ENCODE measurements at regions not wholly inside any gene's neighbourhood (a gene's known extent, or its start where the extent isn't known, plus 50 kb on each side); places are given as distances from the start of the nearest gene placed in this dataset.

DNA sequence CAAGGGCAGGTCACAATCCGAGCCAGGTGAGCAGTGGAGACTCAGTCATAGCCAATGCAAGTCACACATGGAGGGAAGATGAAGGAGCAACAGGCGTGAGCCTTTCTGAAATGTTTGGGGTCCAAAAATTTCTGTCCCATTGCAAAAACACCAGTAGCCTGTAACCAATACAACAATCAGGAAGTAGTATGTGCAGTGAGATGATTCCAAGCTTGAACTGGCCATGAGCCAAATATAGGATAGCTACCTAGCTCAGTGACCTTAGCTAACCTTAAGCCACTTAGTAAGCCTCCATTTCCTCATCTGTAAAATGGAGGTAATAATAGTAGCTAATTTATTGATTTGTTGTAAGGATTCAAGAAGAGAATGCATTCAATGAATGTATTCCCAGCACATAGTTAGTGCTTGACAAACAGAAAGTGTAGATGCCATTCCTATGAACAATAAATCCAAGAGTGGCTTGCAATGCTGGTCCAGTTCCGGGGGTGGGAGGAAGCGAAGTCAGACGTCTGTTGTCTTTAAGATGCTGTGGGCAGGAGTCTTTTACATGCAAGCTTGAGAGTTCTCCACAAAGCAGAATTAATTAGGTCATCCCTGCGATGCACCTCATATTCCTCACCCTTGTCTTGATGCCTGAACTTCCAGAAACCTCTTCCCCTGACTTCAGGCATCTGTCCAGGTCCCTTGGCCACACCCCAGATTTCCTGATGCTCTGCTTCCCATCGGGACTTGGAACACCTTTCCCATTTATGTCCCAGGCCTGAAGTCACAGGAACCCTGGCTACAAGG lies 195.7 kb upstream of the UBL3 start:
- H3K27ac Mint-ChIP-seq, result no peak overlapping the region

DNA sequence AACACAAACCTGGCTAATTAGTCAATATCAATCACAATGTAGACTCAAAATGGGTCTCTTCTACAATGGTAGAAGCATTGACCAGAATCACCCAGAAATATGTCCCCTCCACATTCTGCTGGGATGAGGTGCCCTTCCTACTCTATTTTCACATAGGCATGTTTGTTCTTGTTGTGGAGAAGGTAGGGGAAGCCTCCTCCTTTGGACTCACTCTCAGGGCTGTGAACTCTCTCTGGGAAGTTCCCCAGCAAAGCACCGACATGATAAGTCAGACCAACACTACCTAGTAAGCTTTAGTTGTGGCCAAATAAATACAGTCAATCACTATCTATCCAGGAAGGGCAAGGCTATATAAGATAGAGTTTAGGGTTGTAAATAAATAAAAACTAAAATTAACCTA lies 194.5 kb upstream of the UBL3 start:
- peaks cover 3% of the 10 kb centered on the region for H3K27me3 Mint-ChIP-seq
- no peaks in the 10 kb centered on the region for H3K36me3 Mint-ChIP-seq (ENCODE audit: low read depth)
- H3K4me1 Mint-ChIP-seq (ENCODE audit: low read depth), result peaks cover 16% of the 10 kb centered on the region
- no peak overlapping the region for H3K4me3 Mint-ChIP-seq
- H3K9me3 Mint-ChIP-seq, result no peaks in the 10 kb centered on the region
- no peak for DNase-seq
- no peak overlapping the region for H3K27ac Mint-ChIP-seq

More for the DNA sequence above, 195.7 kb upstream of the UBL3 start:
- H3K4me1 Mint-ChIP-seq (ENCODE audit: low read depth), result peaks cover 16% of the 10 kb centered on the region
- no peaks in the 10 kb centered on the region for H3K36me3 Mint-ChIP-seq (ENCODE audit: low read depth)
- no peak overlapping the region for H3K4me3 Mint-ChIP-seq
- H3K27me3 Mint-ChIP-seq, result no peaks in the 10 kb centered on the region
- DNase-seq, result no peak
- no peaks in the 10 kb centered on the region for H3K9me3 Mint-ChIP-seq

DNA sequence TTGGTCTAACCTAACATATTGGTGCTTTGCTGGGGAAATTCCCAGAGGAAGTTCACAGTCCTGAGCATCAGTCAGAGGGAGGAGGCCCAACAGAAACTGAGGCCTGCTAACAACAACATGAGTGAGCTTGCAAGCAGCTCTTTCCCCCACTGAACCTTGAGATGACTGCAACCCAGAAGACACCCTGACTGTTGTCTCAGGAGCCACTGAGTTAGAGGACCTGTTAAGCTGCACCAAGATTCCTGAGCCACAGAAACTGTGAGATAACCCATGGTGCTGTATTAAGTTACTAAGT lies 193.2 kb upstream of the UBL3 start:
- H3K4me1 Mint-ChIP-seq (ENCODE audit: low read depth), result peaks cover 16% of the 10 kb centered on the region
- H3K9me3 Mint-ChIP-seq, result no peaks in the 10 kb centered on the region
- no peaks in the 10 kb centered on the region for H3K36me3 Mint-ChIP-seq (ENCODE audit: low read depth)
- peaks cover 3% of the 10 kb centered on the region for H3K27me3 Mint-ChIP-seq
- no peak for DNase-seq
- no peak overlapping the region for H3K27ac Mint-ChIP-seq
- no peak overlapping the region for H3K4me3 Mint-ChIP-seq

DNA sequence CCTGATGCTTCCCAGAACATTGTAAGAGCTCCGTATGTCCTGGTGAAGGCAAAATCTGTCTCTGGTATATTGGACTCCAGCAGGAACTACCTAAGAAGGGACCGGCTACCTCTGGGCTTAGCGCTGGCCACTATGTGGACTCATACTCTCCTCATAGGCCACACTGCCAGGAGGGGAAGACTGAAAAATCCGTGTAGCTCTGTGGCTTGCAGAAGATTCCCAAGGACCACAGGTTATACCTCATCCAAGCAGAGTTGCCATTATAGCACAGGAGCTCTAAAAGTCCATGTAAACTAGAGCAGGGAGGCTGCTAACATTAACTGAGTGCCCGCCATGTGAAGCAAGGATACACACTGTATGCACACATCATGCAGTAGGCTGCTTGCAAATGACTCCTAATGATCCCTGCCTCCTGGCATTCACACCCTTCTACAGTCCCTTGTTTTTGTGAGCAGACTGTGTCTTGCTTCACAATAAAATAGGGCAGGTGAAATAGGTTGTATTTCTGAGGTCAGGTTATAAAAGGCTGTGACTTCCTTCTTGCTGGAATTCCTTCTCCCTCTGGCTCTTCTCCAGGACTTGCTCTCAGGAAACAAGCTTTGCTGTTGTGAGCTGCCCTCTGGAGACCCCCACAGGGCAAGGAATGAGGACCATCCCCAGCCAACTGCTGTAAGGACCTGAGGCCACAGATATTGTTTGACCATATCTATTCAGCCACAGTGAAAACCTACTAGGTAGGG lies 192.6 kb upstream of the UBL3 start:
- Mint-ChIP-seq H3K27me3 (peaks cover 3% of the 10 kb centered on the region), H3K4me3 (no peak overlapping the region), H3K36me3 (ENCODE audit: low read depth) (no peaks in the 10 kb centered on the region), H3K4me1 (ENCODE audit: low read depth) (peaks cover 15% of the 10 kb centered on the region), H3K27ac (no peak overlapping the region), H3K9me3 (no peaks in the 10 kb centered on the region)
- DNase-seq, result no peak

DNA sequence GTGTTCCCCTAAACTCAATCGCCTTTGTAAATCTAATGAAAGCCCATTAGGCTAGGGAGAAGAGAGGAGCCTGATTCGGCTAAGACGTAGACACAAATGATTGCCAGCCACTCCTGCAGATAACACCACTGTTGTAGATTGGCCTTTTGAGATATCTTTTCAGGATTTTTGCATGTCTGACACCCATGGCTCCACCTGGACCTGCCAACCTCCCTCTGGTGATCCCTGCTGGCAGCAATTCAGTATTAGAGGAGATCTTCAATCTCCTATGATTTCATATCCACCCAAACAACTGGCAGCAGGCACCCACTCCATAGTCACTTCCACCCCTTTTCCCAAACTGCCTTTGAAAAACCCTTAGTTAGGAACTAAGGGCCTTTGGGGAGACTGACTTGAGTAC lies 191.9 kb upstream of the UBL3 start:
- Mint-ChIP-seq H3K4me3 (no peak overlapping the region), H3K9me3 (no peaks in the 10 kb centered on the region), H3K27me3 (peaks cover 3% of the 10 kb centered on the region), H3K4me1 (ENCODE audit: low read depth) (peaks cover 8% of the 10 kb centered on the region), H3K36me3 (ENCODE audit: low read depth) (no peaks in the 10 kb centered on the region), H3K27ac (no peak overlapping the region)
- DNase-seq, result no peak

DNA sequence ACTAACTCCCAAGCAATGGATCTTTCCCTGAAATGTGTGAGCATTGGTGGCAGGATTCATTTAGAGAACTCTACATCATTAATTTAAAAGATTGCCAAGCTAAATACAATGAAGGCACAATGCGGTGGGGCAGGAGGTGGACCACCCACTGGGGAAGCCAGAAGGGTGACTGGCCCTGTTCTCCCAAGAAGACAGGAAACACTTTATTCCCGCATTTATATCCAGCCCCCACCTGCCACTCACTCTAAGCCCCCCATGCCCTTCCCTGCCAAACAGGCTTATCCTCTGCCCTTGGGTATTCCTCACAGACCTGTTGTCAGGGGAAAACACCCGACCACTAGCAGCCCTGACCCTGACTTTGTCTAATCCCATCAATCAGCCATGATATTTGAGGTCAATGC lies 189.1 kb upstream of the UBL3 start:
- no peaks in the 10 kb centered on the region for H3K36me3 Mint-ChIP-seq (ENCODE audit: low read depth)
- no peaks in the 10 kb centered on the region for H3K9me3 Mint-ChIP-seq
- no peak for DNase-seq
- no peaks in the 10 kb centered on the region for H3K4me1 Mint-ChIP-seq (ENCODE audit: low read depth)
- H3K4me3 Mint-ChIP-seq, result no peak overlapping the region
- no peak overlapping the region for H3K27ac Mint-ChIP-seq
- H3K27me3 Mint-ChIP-seq, result peaks cover 3% of the 10 kb centered on the region

DNA sequence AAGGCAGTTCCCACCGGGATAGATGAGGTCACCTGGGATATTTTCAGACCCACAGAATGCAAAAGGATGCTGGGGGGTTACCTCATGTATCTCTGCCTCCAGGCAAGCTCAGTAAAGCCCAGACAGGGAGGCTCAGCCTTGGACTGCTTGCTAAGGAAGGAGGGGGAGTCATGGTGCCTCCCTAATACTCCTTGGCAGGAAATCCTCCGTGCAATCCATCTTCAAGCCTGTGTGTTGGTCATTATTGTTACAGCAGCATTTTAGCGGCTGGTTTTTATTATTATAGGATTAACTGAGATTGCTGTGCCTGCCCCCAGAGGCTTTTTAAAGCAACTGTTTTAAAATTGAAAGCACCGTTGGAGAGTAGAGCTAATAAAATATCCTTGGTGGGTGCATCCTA lies 188.5 kb upstream of the UBL3 start:
- Mint-ChIP-seq H3K4me1 (ENCODE audit: low read depth) (no peaks in the 10 kb centered on the region), H3K27ac (no peak overlapping the region), H3K4me3 (no peak overlapping the region), H3K9me3 (no peaks in the 10 kb centered on the region), H3K27me3 (peaks cover 3% of the 10 kb centered on the region), H3K36me3 (ENCODE audit: low read depth) (no peaks in the 10 kb centered on the region)
- DNase-seq, result no peak

DNA sequence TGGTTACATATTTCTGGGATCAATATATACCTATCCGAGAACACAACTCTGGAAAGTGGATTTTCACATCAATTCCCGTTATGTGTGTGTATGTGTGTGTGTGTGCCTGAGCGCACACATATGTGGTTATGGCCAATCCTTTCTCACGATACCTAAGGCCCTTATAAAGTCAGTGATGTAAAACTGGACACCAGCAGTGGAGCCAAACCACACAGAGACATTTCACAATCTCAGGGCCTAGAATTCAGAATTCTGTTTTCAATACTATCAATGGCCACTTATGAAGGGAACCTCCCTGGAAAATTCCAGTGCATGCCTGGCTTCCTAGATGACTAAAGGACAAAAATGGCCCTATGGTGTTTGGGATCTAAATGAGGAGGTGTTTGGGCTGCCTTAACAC lies 187.3 kb upstream of the UBL3 start:
- no peak for DNase-seq
- peaks cover 3% of the 10 kb centered on the region for H3K27me3 Mint-ChIP-seq

DNA sequence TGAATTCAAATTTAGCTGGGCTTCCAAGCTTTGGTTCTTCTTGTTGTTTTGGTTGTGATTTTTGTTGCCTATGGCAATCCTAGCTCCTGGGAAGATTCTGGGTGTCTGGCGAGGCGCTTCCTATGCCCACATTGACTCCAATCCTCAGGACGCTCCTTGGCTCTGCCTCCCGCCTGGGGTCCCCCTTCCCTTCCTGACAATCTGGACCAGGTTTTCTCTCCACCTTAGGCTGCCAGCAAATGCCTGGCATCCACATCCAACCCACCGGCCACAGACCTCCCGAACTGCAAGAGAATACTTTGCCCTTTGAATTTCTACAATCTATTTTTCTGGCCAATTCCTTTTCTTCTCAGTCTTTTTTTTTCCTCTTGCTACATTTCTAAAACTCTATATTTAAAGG lies 186.9 kb upstream of the UBL3 start:
- Mint-ChIP-seq H3K27ac (no peak overlapping the region), H3K4me1 (ENCODE audit: low read depth) (peaks cover 2% of the 10 kb centered on the region), H3K4me3 (no peak overlapping the region), H3K9me3 (no peaks in the 10 kb centered on the region), H3K36me3 (ENCODE audit: low read depth) (no peaks in the 10 kb centered on the region), H3K27me3 (peaks cover 3% of the 10 kb centered on the region)
- DNase-seq, result no peak

More for the DNA sequence above, 187.3 kb upstream of the UBL3 start:
- peaks cover 2% of the 10 kb centered on the region for H3K4me1 Mint-ChIP-seq (ENCODE audit: low read depth)
- no peaks in the 10 kb centered on the region for H3K9me3 Mint-ChIP-seq
- H3K27ac Mint-ChIP-seq, result no peak overlapping the region
- H3K4me3 Mint-ChIP-seq, result no peak overlapping the region
- no peaks in the 10 kb centered on the region for H3K36me3 Mint-ChIP-seq (ENCODE audit: low read depth)

DNA sequence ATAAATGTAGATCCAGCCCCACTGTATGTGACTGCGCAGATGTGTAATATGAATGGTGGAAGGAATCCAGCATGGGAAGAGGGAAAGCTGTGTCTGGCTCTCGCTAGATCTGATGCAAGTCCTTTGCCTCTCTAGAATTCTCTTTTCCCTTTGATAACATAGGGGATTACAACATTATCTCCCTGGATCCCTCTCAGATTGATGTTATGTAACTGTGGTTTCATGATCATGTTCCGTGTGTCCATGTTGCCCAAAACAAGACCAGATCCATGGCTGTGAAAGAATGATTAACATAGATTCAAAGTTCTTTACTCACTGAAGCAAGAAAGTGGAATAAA lies 184.0 kb upstream of the UBL3 start:
- H3K27ac Mint-ChIP-seq, result no peak overlapping the region
- H3K36me3 Mint-ChIP-seq (ENCODE audit: low read depth), result no peaks in the 10 kb centered on the region
- no peaks in the 10 kb centered on the region for H3K27me3 Mint-ChIP-seq
- peaks cover 2% of the 10 kb centered on the region for H3K4me1 Mint-ChIP-seq (ENCODE audit: low read depth)
- no peaks in the 10 kb centered on the region for H3K9me3 Mint-ChIP-seq
- DNase-seq, result no peak
- no peak overlapping the region for H3K4me3 Mint-ChIP-seq

DNA sequence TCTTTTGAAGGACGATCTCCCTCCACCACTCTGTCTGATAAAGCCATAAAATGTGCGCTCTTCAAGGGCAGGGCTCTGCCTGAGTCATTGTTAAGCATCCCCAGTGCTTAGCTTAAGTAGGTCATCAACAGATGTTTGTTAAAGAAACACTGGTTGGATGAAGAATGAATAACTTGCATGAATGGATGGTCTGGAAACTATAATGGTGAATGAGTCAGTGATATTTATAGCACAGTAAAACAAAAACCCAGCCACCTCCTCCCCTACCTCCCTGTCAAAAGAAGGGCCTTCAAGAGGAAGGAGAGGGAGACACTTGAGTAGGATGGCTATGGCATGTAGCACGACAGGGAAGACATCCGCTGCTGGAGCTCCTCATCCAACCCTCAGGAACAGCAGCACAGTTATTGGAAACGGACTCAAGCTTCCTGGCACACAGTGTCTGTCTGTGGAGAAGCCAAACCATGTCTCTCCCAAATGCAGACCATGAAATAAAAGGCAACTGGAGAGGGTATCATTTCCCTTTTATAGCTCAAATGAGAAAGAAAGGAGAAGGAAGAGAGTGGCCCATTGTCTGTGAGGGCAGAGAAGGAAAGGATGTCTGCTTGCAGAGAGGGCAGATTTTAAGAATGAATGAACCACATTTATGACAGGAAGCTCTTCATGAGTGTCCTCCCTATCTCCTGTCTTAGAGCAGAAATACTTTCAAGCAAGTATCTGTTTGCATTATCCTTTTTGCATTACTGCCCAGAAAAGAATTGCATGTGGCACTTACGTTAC lies 183.5 kb upstream of the UBL3 start:
- H3K27ac Mint-ChIP-seq, result no peak overlapping the region
- no peak for DNase-seq
- no peak overlapping the region for H3K4me3 Mint-ChIP-seq
- no peaks in the 10 kb centered on the region for H3K9me3 Mint-ChIP-seq
- peaks cover 2% of the 10 kb centered on the region for H3K4me1 Mint-ChIP-seq (ENCODE audit: low read depth)
- no peaks in the 10 kb centered on the region for H3K27me3 Mint-ChIP-seq
- no peaks in the 10 kb centered on the region for H3K36me3 Mint-ChIP-seq (ENCODE audit: low read depth)

DNA sequence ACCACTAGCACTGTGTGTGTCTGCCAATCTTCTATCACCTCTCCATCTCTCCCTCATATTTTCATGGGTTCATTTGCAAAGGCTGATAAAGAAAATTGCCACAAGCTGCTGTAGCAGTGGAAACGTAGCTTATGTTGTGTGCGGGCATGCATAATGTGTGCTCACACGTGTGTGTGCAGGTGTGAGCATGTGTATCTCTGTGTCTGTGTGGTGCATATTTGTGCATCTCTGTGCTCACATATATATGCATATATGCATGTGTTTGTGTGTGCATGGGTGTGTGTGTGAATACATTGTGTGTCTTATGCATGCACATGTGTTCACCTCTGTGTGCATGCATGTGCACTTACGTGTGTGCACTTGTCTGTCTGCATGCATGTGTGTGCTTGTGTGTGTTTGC lies 181.8 kb upstream of the UBL3 start:
- Mint-ChIP-seq H3K27ac (no peak overlapping the region), H3K27me3 (no peaks in the 10 kb centered on the region), H3K4me3 (no peak overlapping the region), H3K9me3 (no peaks in the 10 kb centered on the region), H3K36me3 (ENCODE audit: low read depth) (no peaks in the 10 kb centered on the region), H3K4me1 (ENCODE audit: low read depth) (peaks cover 2% of the 10 kb centered on the region)
- no peak for DNase-seq

DNA sequence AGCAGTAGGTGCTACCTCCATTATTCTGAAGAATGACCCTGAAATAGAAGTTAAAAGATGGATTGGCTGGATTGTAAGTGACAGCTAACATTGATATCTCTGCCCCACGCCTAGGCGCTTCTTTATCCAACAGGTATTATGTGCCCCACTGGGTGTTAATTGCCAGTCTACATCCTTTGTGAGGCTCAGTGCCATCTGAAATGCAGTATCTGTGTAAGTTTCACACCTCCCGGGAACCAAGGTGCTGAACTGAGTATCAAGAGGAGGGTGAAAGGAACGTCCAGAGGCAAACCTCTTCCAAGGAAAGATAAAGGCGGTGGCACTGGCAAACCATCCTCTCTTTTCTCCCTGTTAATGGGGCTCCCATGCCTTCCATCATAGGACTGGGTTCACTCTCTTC lies 181.1 kb upstream of the UBL3 start:
- peaks cover 2% of the 10 kb centered on the region for H3K4me1 Mint-ChIP-seq (ENCODE audit: low read depth)
- no peaks in the 10 kb centered on the region for H3K27me3 Mint-ChIP-seq
- no peak overlapping the region for H3K4me3 Mint-ChIP-seq
- no peak overlapping the region for H3K27ac Mint-ChIP-seq
- no peaks in the 10 kb centered on the region for H3K9me3 Mint-ChIP-seq
- no peak for DNase-seq
- H3K36me3 Mint-ChIP-seq (ENCODE audit: low read depth), result no peaks in the 10 kb centered on the region

DNA sequence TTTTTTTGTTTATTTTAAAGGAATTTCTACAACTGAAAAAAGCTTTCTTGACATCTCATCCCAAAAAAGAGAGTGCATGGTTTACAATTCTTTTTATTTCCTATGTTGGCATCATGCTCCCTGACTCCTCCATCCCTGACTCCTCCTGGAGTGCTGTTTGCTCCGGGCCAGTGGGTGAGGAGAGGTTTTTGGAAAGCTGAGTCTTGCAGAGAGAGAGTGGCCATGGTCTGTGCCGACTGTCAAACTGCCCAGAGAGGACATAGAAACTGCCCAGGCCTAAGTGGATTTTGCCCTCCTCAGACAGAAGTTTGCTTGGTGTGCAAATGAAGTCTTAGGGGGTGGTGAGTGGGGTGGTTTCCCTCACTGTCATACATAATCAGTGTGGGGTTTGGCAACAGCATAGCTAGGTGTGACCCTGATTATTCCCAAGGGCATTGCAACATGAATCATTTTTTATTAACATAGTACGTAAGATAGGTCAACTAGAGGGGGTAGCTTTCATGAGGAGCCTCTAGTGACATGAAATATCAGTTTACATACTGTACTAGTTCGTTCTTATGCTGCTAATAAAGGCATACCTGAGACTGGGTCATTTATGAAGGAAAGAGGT lies 179.8 kb upstream of the UBL3 start:
- H3K27ac Mint-ChIP-seq, result no peak overlapping the region
- peaks cover 2% of the 10 kb centered on the region for H3K4me1 Mint-ChIP-seq (ENCODE audit: low read depth)
- no peak for DNase-seq
- H3K9me3 Mint-ChIP-seq, result no peaks in the 10 kb centered on the region
- H3K36me3 Mint-ChIP-seq (ENCODE audit: low read depth), result no peaks in the 10 kb centered on the region
- no peaks in the 10 kb centered on the region for H3K27me3 Mint-ChIP-seq
- no peak overlapping the region for H3K4me3 Mint-ChIP-seq

Data from activated T-cell treated with anti-CD3 and anti-CD28 coated beads, Interleukin-2, amount 50 U/mL, for 24 hours (primary cell).